ENCODE measurements at regions not wholly inside any gene's neighbourhood (a gene's known extent, or its start where the extent isn't known, plus 50 kb on each side); places are given as distances from the start of the nearest gene placed in this dataset.

GRCh38 chr10:4260483-4261124 lies 475.6 kb upstream of the KLF6 start:
- TF ChIP-seq CTCF (IDR thresholded peaks at IDR 0.05; ENCODE audit: insufficient read depth, low read length, poor library complexity, severe bottlenecking) (no peak), EZH2phosphoT487 (conservative IDR thresholded peaks at IDR 0.05; ENCODE audit: low read length) (no peak)
